DMS153 treated with DMSO at 0.1 percent for 48 hours (cell line): ENCODE measurements at regions not wholly inside any gene's neighbourhood (a gene's known extent, or its start where the extent isn't known, plus 50 kb on each side); places are given as distances from the start of the nearest gene placed in this dataset.

ENCODE experiments used
- DNase-seq: peaks from one replicate; lab custom pipeline; 2025; ENCODE audit not compliant: unreplicated experiment; lab: John Stamatoyannopoulos, UW

DNA sequence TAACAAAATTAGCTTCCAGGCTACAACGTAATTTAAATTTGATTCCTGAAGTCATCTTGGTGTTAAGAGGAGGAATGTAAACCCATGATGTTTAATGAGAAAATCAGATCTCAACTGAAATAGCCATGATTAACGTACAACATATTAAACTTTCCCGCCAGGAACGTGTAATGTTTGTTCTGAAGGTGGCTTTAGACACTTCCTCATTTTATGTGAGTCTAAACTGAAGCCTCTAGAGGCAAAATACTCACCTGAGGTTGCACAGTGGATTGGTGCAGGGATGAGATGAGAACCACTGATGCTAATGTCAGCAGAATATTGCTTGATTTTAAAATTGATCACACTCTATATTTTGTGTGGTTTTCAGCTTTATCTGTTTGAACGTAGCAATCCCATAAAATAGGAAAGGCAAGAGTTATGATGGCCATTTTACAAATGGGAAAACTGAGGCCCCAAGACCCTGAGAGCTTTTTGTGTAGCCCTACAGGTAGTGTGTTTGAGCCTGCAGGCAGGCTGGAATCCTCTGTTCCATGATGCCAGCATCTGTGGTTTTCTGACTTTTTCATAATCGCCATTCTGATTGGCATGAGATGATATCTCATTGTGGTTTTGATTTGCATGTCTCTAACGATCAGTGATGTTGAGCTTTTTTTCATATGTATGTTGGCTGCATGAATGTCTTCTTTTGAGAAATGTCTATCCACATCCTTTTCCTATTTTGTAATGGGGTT lies 243.7 kb upstream of the BMPER start:
- no peak for DNase-seq

DNA sequence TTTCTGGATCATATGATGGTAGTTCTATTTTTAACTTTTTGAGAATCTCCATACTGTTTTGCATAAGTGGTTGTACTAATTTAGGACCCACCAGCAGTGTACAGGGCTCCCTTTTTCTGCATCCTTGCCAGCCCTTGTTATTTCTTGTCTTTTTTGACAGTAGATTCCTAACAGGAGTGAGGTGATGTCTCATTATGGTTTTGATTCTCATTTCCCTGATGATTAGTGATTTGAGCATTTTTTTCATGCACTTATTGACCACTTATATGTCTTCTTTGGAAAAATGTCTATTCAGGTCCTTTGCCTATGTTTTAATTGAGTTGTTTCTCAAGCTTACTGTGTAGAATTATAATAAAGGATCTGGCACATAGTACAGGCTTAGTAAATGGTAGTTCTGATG lies 238.8 kb upstream of the BMPER start:
- no peak for DNase-seq

DNA sequence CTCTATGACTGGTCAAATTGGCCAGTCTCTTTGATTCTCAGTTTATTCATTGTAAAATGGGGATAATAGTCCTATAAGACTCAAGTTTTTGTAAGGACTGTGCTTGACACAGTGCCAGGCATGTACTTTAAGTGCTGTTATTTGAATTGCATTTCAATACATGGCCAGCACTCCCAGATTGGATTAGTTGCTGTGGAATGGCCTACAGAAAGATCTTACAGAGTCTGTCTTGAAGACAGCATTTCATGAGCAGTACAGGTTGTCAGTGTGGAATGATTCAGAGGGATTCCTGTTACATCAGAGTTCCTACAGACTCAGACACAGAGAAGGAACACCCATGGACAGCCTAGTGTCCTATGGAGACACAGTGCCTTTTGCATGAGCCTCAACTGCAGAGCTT lies 238.1 kb upstream of the BMPER start:
- no peak for DNase-seq

DNA sequence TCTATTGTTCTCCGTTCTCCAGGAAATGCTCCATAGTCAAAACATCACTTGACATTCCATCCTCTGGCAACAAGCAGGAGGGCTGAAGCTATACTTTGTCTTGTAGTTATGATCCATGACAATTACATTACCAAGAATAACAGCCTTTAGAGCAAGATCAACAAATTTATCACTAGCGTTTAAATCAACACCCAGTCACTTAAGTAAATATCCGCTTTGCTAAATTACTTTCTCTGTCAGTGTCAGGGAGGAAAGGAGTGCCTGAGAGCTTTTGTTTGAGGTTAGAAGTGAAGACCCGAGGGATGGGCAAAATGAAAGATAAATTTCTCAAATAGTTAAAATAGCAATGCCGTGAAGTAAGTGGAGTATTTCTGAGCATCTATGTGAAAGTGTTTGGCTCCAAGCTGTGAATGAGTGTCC lies 236.1 kb upstream of the BMPER start:
- peak; percentile 95 for DNase-seq

DNA sequence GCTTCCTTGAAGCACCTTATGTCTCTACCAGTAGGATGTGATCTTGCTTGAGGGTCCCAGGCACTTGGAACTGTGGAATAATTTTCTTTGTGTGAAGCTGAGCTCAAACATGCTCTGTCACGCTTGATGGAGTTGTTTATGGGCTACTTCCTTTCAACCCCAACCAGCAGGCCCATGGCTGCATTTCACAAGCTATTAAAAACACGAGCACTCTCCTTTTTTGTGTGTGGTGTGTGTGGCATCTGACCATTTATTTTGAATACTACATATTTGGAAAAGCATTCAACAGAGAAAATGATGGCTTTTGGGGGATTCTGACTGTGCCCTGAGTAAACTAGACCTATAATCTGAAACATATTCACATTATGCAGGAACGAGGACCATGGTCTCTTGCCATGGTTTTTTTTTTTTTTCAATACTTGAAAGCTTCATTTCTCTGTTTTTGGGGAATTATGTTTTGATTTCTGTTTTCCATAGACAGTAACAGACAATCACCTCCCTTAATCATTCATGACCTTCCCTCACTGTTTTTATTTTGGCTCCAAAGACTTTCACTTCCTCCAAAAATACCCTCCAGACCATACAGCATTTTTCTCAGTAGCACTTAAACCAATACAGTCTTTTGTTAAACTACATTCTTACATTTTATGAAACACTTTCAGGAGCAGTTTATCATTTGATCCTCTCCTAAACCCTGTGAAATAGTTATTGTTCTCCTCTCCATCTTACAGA lies 233.6 kb upstream of the BMPER start:
- DNase-seq, result peak; percentile 77

DNA sequence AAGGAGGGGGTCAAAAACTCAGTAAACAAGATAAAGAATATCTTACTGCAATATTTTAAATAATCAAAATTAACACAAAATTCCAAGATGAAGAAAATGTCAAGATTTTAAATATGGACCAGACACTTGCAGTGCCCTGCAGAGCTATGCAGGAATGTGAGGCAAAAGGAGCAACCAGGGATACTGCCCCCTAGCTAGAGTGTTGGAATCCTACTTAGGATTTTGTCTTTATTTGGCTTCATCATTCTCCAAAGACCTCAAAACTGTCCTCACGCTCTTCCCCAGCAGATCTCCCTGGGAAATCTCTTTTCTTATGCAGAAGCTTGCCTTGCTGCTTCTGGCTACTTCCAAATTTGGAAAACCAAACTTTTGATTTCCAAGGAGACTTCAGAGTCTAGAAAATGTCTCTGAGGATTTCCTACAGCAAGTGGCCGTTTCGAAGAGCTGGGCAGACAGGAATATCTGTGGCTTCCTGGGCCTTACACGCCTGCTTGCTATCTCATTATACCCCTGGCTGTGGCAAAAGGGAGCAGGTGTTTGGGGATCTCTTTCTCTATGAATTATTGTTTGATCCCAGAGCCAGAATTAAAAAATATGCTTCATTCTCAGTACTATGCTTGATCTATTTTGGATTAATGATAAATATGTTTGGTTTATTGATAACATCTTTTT lies 232.2 kb upstream of the BMPER start:
- no peak for DNase-seq

DNA sequence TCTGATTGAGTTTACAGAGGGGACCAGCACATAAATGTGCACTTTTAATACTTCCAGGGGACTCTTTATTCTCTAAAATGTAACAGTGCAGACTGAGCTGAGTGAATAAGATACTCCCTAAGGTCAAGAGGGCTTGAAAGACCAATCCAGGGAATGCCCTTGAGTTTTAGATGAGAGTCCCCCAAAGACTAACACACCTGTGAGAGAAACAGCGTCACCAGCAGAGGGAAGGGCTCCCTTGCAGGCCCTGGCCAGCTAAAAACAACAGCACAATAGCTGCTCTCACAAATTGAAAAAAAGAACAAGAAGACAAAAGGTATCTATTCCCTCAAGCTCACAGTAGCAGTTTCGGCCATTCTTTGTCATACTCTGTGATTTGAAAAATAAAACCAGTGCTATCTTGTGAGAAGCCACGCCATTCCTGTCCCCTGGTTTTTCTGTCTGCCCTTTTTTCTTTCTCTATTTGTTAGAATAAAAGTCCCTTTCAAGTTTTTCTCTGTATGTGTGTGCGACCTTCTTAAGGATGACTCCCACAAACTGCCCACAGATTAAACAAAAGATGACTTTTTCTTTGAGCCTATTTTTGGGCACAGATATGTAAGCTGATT lies 230.4 kb upstream of the BMPER start:
- no peak for DNase-seq

DNA sequence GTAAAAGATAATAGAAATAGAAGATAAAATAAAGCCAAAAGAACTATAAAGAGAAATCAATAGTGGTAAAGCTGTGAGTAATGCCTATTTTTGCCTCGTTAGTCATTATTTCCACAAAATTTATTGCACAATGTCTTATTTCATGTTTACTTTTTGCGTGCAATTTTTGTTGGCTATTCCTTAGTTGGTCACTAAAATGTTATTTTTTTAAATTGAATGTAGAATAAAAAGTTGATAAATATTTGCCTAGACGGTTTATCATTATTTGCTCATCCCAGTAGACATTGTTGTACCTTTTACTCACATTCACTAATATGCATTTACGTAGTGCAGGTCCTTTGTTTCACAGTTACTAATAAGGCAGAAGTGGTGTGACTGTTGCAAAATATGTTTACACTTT lies 227.8 kb upstream of the BMPER start:
- DNase-seq, result no peak

DNA sequence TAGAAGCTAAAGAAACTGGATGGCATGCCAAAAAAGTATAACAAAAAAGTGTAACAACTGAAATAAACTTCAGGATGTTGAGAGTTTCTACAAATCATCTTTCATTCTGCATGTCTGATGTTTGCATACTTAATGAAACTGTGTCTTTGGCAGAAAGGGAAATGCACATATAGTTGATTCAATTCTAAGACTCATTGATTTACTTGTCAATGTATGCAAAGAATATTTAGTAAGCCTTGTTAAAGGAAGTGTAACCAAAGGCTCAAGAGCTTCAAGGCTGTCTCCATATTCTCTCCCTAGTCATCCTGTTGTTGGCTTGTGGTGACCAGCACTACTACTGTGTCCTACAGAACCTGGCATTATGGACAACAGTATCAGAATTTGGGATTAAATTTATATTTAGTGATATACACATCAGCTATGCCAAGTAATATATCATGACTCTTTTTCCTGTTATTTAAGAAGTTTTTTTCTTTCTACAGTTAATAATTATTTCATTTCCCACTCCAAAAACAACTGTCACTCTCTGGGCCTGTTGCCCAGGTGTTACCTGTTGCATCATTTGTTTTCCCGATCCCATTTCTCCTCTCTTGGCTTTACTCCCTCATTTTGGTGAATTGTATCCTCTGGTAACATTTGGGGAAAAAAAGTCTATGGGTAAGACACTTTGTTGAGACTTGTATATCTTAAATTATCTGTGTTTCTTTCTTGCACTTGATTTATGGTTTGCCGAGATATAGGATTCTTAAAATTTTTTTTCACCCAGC lies 226.6 kb upstream of the BMPER start:
- DNase-seq, result no peak

DNA sequence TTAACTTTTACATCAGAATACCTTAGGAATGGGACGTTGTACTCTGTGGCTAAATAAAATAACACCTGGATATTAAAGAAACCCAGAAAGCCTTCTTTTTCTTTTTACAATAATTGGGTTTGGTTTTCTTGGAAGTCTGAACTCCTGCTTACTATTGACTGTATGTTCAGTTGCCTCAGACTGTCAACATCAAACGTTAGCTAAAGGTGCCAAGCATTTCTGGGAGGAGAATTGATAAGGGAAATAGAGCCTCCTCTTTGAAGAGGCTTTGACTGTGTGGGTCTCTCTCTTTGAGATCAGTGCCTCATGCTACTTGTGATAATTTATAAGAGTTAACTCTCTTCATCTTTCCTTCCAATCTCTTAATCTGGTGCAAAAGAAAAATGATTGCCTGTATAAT lies 224.7 kb upstream of the BMPER start:
- no peak for DNase-seq

DNA sequence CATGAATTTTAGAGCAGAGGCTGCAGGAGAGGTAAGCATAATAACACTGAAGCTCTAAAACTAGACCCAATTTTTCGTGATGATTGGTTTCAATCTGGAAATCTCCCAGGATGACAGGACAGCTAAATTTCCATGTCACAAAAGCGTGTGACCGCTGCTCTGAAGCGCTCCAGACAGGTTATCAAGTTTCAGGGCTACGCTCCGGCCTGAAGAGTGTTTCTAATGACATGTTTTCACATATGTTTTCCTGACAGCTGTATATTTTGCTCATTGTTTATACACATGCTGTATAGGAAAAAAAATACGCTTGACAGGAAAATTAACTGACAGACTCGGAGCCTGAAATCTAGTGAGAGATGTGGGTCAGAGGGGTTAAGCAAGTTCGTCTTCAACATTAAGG lies 219.8 kb upstream of the BMPER start:
- DNase-seq, result no peak

DNA sequence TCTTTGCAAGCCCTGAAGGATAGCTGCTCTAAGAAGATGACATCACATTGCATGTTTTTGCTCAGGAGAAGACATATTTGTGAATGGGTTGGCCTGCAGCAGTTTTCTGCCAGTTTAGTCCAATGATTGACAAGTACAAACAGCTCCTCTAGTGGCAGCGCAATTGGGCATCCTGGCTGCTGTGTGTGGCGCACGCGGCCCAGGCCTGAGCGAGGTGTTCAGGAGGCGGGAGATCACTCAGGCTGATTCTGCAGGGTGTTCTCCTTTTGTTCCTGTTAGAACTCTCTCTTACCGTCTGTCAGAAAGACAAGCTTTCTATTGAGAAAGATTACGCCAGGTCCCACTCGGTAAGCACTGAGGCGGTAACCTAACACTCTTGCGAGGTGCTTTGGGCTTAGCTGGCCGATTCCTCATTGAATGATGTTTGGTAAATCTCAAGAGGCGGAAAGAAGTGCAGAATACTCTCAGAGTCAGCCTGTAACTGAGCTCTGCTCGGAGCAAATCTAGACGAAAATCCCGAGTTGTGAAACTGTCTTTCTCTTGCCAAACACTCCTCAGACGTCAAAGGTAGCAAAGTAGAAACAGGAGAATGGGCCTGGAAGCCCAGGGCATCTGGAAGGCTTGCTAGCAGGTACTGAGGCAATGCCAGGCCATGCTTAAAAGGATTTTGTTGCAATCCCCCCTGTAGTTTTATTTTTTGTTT lies 219.2 kb upstream of the BMPER start:
- DNase-seq, result no peak

DNA sequence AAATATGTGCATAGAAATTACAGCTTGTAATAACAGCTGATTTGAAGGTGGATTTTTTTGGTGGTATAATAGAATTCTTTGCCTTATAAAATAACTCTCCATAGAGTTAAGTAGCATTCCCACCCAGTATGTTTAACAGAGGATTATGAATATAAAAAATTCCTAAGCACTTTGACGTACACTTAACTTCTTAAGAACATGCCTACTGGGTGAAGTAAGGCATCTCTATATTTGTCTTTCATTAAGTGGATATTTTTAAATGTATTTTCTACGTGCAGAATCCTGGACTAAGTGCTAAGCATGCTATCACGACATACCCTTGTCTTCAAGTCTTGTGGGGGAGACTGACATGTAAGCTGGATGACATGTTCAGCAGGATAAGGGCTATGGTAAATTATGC lies 217.7 kb upstream of the BMPER start:
- DNase-seq, result no peak

DNA sequence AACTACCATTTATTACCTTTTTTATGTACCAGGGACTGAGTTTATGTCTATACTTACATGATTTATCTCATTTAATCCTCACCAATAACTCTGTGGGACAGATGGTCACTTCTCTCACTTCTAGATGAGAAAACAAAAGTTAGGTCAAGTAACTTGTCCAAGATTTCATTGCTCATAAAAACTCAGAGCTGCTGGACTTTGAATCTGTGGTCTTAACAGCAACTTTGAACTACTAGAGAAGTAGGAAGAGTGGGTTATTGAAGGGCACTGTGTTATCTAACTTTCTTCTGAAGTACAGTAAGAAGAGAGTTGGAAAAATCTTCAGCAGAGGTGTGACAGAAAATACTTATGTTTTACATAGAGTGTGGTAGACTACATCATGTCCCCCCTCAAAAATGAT lies 214.2 kb upstream of the BMPER start:
- DNase-seq, result no peak

DNA sequence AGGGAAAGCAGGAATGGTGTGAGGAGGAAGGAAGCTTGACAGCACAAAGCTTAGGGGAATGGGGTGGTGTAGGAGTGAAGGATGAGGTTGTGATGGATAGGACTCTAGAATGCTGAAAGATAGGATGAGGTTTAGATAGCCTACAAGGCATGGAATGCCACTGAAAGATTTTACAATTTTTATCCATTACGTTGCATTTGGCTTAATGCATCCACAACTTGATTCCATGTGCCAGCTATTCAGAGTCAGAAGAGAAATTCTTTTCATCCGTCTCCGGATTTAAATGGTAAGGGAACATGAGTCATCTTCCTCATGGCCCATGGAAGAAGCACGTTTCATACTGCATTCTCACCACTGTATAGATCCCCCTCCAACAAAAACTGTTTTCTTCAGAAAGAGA lies 212.4 kb upstream of the BMPER start:
- DNase-seq, result no peak

DNA sequence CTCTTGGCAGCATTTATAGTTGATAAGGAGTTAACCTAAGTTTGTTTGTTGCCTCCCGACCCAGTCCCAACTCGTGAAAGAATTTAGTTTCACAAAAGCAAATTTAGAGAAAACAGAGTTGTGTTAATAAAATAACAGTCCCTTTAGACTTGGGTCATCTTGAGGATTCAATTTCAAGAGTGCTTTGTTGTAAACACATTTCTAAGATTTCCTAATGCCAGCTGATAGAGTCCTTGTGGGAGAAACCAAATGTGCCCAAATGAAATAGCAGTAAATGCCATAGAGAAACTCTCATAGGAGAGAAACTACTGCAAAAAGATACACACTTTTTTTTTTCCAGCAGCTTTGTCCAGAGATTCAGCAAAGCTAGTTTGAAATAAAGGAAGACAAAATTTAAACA lies 211.3 kb upstream of the BMPER start:
- DNase-seq, result no peak

DNA sequence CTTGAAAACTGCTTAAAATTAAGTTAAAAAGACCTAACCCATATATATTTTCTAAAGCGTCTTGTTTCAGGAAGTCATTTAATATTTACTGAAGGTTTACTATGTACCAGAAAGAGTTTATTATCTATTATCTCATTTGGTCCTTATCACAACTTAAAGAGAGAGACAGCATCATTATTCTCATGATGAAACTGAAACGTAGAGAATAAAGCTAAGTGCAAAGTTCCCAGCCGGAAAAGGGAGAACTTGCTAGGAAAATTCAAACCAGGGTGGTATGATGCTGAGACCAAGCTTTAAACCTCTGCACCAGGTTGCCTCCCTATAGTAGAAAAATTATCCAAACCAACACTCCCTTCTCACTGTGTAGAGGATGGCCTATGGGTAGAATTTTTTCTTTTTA lies 207.7 kb upstream of the BMPER start:
- DNase-seq, result no peak

DNA sequence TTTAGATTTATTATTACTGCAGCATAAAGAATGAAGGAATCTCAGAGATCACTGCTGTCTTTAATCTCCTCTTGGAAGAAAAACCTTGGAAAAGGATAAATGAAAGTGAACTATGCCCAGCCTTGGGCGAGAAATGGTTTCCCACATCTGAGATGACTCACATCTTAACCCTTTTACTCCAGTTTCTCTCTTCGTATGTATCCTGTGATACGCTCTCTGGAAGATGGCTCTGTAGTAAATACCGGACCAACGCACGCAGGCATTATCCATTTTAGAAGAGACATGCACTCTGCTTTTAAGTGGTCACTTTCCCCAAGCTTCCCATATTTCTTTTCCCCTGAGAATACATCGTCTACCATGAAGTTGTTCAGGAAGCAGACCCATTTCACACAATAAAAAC lies 207.3 kb upstream of the BMPER start:
- no peak for DNase-seq

DNA sequence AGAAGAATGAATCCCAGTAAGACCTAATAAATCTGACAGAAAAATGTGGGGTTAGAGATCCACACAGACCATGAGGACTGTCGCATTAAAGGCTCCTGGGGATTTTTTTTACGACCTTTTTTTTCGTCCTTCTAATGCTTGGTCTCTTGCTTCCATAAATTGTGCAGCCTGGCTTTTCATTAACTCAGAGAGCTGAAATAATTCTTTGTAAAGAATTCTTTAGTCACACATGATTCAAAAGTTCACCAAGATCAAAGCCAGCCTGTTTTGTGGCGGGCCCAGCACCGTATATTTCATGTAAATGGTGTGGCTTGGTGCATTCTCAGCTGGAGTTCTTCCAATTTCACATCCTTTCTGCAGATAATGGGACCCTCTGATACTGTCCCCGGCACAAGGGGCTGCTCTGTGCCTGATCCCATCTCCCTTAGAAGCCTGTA lies 206.6 kb upstream of the BMPER start:
- DNase-seq, result no peak
